HAP-1 (cell line): ENCODE measurements at regions not wholly inside any gene's neighbourhood (a gene's known extent, or its start where the extent isn't known, plus 50 kb on each side); places are given as distances from the start of the nearest gene placed in this dataset.

ENCODE experiments used
- DNase-seq, 2 experiments: peaks; one replicate each; pipeline ENCODE4 v3.0.0-alpha.2; 2016 to 2020; ENCODE audit warnings: low spot score in 2 of 2
- H3K27me3 ChIP-seq: fragments of 250-450 bp; sonication (Bioruptor Pico); 2 replicates; pipeline ENCODE4 v1.5.1; 2020; ENCODE audit warnings: low read depth, mild to moderate bottlenecking, moderate library complexity
- H3K36me3 ChIP-seq: fragments of 250-450 bp; sonication (Bioruptor Pico); replicated peaks from 2 replicates; pipeline ENCODE4 v1.5.1; 2020; ENCODE audit warnings: mild to moderate bottlenecking
- H3K4me1 ChIP-seq: fragments of 250-450 bp; sonication (Bioruptor Pico); 2 replicates; pipeline ENCODE4 v1.5.1; 2020; ENCODE audit warnings: mild to moderate bottlenecking
- H3K4me3 ChIP-seq: fragments of 250-450 bp; sonication (Bioruptor Pico); 2 replicates; pipeline ENCODE4 v1.5.1; 2020; ENCODE audit warnings: mild to moderate bottlenecking, moderate library complexity
- H3K9me3 ChIP-seq: fragments of 250-450 bp; sonication (Bioruptor Pico); 2 replicates; pipeline ENCODE4 v1.5.1; 2020; ENCODE audit warnings: mild to moderate bottlenecking, moderate library complexity
- in situ Hi-C: fragments of 300-500 bp; cut with MboI; formaldehyde crosslinking; loops from 3 replicates; pipeline ENCODE4 v1.14.3; 2020; ENCODE audit warnings: low sequenced_read_pairs, inconsistent platforms, mixed read lengths

DNA sequence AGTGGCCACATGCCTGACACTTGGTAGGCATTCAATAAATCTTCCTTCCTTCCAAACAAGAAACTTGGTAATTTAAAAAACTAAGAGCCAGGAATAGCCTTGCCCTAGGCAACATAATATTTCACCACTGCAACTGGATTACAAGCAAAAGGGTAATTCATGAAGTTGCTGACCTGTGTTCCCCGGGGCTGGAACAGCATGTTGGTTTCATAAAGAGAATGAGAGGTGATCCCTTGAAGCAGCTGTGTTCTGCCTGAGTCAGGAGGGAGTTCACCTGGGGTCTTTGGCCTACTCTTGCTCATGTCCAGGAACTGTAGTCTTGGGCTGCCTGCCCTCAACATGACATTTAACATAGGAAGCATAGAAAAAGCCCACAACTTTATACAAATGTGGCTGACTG is 329.0 kb upstream of the DAB1 start:
- no peaks in the 10 kb centered on the region for H3K4me1 ChIP-seq
- no peak overlapping the region for H3K4me3 ChIP-seq
- in situ Hi-C loops, result no loop called here
- no peaks in the 10 kb centered on the region for H3K36me3 ChIP-seq
- no peaks in the 10 kb centered on the region for H3K9me3 ChIP-seq
- H3K27me3 ChIP-seq, result no peaks in the 10 kb centered on the region
- no peak for DNase-seq

DNA sequence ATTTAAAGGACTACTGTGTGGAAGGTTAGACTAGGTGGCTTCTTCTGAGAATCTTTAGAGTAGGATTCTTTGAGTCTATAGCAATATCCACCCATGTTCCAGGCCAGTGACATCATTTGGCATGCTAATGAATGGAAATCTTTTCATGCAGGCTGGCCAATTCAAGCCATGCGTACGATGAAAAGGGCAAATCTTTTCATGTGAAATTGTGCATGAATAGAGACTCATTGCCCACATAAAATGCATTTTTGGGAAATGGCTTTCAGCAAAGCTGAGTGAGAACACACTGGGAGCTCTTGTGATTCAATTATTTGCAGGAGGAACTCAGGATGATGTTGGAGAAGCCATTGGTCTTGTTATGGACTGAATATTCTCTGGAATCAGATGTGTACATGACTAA is 324.9 kb upstream of the DAB1 start:
- Histone ChIP-seq H3K27me3 (no peaks in the 10 kb centered on the region), H3K9me3 (no peaks in the 10 kb centered on the region), H3K4me1 (no peaks in the 10 kb centered on the region), H3K4me3 (no peak overlapping the region), H3K36me3 (no peaks in the 10 kb centered on the region)
- in situ Hi-C loops, result no loop called here
- DNase-seq, result no peak

DNA sequence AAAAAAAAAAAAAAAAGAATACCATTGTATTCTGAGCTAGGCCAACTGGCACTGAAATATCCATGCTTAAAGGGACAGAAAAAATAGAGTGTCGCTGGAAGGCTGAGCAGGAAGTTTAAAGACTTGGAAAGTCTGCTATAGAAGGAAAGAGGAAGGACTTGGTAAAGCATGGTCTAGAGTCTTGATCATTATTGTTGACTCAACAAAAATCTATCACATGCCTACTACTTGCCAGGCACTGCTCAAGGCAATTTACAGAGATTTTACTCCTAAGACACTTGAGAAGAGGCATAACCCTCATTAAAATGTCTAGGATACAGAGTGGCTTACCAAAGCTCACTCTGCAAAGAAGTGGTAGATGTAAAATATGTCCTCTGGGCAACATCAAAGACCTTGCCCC is 324.0 kb upstream of the DAB1 start:
- in situ Hi-C loops, result no loop called here

DNA sequence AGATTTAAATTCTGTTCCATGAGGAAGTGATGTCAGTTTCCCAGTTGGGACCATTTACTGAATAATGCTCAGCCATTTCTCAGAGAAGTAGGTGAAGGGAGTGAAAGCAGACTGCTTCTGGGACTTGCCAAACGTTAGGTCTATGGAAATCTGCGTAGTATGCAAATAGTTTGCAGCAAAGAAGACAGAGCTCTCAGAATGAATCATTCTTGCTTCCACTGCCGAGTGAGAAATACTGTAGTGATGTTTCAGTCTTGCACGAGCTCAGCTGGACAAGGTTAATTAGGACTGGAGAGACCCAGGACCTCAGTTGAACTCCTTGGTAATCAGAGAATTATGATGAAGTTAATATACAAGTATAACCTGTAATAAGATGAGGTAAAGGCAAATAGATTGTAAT is 317.7 kb upstream of the DAB1 start:
- DNase-seq, result no peak

More for the DNA sequence above, 324.0 kb upstream of the DAB1 start:
- Histone ChIP-seq H3K36me3 (no peaks in the 10 kb centered on the region), H3K4me3 (no peak overlapping the region), H3K4me1 (no peaks in the 10 kb centered on the region), H3K9me3 (no peaks in the 10 kb centered on the region), H3K27me3 (no peaks in the 10 kb centered on the region)
- no peak for DNase-seq

DNA sequence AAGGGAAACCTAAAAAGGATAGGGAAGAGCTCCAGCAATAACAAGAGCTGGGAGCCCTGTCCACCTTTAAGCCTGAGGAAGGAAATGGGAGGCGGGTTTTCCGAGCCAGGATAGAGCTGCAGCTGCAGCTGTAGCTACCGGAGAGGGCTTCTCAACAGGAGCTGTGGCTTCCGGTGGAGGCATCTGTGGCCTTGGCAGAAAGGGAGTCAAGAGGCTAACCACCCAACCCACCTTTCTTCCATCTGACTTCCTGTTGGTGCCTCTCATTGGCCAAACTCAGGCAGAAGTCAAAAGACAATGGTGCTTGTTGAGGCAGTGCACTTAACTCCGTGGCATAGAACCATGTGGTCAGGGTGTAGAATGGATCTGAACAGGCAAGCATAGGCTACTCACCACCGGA is 313.1 kb upstream of the DAB1 start:
- Histone ChIP-seq H3K4me3 (no peak overlapping the region), H3K36me3 (no peaks in the 10 kb centered on the region), H3K4me1 (no peaks in the 10 kb centered on the region), H3K27me3 (no peaks in the 10 kb centered on the region), H3K9me3 (no peaks in the 10 kb centered on the region)
- DNase-seq, result no peak
- in situ Hi-C loops, result no loop called here

More for the DNA sequence above, 317.7 kb upstream of the DAB1 start:
- no peaks in the 10 kb centered on the region for H3K36me3 ChIP-seq
- no peaks in the 10 kb centered on the region for H3K27me3 ChIP-seq
- H3K9me3 ChIP-seq, result no peaks in the 10 kb centered on the region
- in situ Hi-C loops, result no loop called here
- no peaks in the 10 kb centered on the region for H3K4me1 ChIP-seq
- no peak overlapping the region for H3K4me3 ChIP-seq

DNA sequence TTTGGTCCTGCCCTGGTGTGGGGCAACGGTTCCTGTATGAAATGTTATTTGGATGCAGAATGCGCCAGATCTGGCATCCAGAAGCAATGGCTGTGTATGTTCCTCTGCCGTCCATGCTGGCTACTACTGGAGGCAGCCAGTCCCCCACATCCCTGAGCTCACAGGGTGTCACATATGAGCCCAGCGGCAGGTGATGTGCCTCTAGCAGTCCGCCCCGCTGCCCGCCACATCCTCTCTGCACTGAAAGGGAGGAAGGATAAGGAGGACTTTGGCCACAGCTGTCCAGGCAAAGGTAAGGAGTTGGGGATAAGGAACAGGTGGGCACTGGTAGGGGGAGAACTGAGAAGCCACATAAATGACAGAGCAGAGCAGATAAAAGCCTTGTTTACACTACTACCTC is 305.3 kb upstream of the DAB1 start:
- H3K4me3 ChIP-seq, result no peak overlapping the region
- in situ Hi-C loops, result no loop called here

DNA sequence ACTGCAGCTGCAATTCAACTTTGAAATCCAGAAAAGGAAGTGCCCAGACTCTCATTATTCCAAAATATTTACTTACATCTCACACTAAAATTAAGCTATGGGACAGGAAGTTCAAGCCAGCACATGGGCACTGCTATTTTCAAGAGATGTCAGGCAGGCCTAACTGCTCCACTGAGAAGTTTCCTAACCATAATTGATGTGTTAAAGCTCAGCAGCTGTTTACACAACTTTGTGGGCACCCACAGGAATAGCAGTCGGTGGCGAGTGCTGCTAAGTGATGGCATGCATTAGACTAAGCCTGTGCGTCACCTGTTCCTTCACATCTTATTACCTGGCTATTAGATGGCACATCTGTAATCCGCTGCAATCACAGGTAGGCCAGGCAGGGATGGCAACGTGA is 303.3 kb upstream of the DAB1 start:
- in situ Hi-C loops, result no loop called here
- Histone ChIP-seq H3K36me3 (no peaks in the 10 kb centered on the region), H3K4me1 (no peaks in the 10 kb centered on the region), H3K9me3 (no peaks in the 10 kb centered on the region), H3K4me3 (no peak overlapping the region), H3K27me3 (no peaks in the 10 kb centered on the region)
- no peak for DNase-seq

More for the DNA sequence above, 305.3 kb upstream of the DAB1 start:
- Histone ChIP-seq H3K9me3 (no peaks in the 10 kb centered on the region), H3K36me3 (no peaks in the 10 kb centered on the region), H3K27me3 (no peaks in the 10 kb centered on the region), H3K4me1 (no peaks in the 10 kb centered on the region)
- no peak for DNase-seq

DNA sequence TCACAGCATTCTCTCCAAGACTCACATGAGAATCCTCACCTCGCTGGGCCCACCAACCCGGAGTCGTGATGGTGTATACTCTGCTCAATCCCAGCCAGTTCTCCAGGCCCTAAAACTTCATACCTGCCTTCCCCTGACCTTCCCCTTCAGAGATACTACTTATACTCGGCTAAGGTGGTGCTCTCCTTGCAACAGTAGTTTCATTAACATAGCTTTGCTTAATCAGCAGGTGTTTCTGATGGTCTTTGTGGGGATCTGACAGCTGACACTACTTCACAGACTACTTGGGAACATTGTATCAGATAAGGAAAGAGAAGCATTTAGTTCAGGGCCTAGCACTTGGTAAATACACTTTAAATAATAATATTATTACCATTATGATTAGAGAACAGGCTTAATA is 301.5 kb upstream of the DAB1 start:
- in situ Hi-C loops, result no loop called here
- Histone ChIP-seq H3K4me1 (no peaks in the 10 kb centered on the region), H3K9me3 (no peaks in the 10 kb centered on the region), H3K27me3 (no peaks in the 10 kb centered on the region), H3K4me3 (no peak overlapping the region), H3K36me3 (no peaks in the 10 kb centered on the region)
- DNase-seq, result no peak

DNA sequence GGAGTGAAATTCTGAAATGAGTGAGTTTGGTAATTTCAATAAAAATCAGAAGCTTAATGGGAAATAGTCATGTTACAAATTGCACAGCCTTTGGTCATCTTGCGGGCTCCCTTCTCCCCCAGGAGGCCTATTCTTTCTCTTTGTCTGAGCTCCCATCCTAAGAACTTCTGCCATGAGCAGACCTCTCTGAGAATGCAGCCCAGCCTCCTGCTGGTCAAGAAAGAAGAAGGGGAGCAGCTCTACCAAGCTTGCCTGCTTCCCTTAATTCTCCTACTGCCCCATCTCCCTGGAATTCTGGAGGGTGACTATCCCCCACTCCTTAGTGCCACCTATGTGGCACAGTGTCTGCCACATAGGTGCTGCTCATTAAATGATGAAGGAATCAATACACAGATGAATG is 300.7 kb upstream of the DAB1 start:
- Histone ChIP-seq H3K4me1 (no peaks in the 10 kb centered on the region), H3K4me3 (no peak overlapping the region), H3K36me3 (no peaks in the 10 kb centered on the region), H3K9me3 (no peaks in the 10 kb centered on the region), H3K27me3 (no peaks in the 10 kb centered on the region)
- in situ Hi-C loops, result no loop called here
- no peak for DNase-seq

DNA sequence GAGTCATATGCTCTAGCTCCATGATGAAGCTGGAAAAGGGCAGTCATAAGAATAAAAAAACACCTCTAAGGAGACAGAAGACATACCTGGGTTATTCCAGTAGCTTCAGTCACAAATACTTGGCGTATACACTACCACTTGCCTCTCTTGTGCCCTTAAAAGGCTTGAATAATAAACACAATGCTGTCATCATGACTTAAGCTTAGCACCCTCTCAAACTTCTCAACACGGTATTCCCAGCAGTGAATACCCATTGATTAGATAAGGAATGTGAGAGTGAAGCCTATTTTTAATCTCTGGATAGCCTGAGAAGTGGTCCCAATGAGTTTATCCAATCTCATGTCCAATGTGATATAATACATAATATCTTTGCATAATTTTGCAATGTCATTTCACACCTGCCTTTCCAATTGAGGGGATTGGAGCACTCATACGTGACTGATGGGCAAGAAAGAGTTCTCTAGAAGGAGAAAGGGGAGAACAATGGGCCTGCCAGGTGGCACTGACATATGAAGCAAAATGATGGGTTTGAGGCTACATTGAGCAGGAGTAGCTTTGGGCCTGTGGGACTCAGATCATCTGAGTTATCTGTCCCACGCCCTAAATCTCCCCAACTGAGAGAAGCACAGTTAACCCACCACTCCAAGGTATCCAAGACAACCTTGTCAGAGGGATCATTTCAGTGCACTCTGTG is 298.6 kb upstream of the DAB1 start:
- H3K4me3 ChIP-seq, result no peak overlapping the region
- in situ Hi-C loops, result no loop called here
- no peaks in the 10 kb centered on the region for H3K4me1 ChIP-seq

DNA sequence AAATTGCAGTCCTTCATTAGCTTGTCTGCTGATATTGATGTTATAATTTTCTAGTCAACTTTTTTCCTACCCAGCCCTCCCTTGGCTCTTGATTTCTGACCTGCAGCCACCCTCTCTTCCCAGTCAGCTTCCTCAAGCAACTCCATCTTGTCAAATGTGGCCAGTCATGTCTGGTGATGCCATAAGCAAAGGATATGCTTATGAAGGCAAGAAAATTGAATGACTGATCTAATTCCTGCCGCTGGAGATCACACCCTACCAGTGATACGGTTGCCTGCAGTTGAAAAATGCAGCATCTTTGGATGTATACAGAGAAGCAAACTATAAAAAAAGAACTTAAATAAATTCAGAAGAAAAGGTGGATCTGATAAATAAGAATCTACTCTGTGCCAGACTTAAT is 297.1 kb upstream of the DAB1 start:
- no peaks in the 10 kb centered on the region for H3K27me3 ChIP-seq
- H3K36me3 ChIP-seq, result no peaks in the 10 kb centered on the region
- H3K4me1 ChIP-seq, result no peaks in the 10 kb centered on the region
- no peak overlapping the region for H3K4me3 ChIP-seq
- H3K9me3 ChIP-seq, result no peaks in the 10 kb centered on the region
- no peak for DNase-seq
- in situ Hi-C loops, result no loop called here

More for the DNA sequence above, 298.6 kb upstream of the DAB1 start:
- no peak for DNase-seq
- H3K36me3 ChIP-seq, result no peaks in the 10 kb centered on the region
- H3K27me3 ChIP-seq, result no peaks in the 10 kb centered on the region
- H3K9me3 ChIP-seq, result no peaks in the 10 kb centered on the region

DNA sequence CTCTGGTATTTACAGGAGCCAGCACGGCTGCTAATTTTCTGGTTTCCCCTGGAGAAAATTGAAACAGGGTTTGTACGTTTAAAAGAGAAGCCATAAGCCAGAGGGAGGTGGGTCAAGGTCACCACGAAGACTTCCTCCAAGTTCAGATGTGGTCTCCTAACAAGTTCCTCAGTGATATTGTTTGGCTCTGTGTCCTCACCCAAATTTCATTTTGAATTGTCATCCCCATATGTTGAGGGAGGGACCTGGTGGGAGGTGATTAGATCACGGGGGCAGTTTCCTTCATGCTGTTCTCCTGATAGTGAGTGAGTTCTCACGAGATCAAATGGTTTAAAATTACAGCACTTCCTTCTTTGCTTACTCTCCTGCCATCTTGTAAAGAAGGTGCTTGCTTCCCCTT is 295.4 kb upstream of the DAB1 start:
- in situ Hi-C loops, result no loop called here
- Histone ChIP-seq H3K4me1 (no peaks in the 10 kb centered on the region), H3K27me3 (no peaks in the 10 kb centered on the region), H3K9me3 (no peaks in the 10 kb centered on the region), H3K4me3 (no peak overlapping the region), H3K36me3 (no peaks in the 10 kb centered on the region)
- DNase-seq, result no peak

DNA sequence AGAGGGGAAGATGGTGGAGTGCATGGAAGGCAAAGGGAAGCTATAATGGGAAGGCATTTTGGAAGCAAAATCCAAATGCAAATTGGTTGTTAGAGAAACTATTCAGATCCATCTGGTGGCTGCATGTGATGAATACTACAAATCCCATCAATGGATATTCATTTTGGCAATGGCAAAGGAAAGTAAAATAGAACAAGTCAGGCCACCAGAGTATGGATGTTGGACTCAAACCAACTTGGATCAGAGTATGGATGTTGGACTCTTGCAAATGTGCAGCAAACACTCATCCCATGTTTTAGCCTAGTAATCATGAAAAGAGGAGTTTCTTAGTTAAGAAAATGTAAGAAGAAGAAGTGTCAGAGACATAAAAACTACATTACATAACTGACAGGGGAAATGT is 289.6 kb upstream of the DAB1 start:
- H3K9me3 ChIP-seq, result no peaks in the 10 kb centered on the region
- no peaks in the 10 kb centered on the region for H3K36me3 ChIP-seq
- peaks cover 2% of the 10 kb centered on the region; the same call in 1 of the 2 replicates for H3K27me3 ChIP-seq
- H3K4me3 ChIP-seq, result no peak overlapping the region
- in situ Hi-C loops, result no loop called here
- no peaks in the 10 kb centered on the region for H3K4me1 ChIP-seq
- DNase-seq, result no peak

DNA sequence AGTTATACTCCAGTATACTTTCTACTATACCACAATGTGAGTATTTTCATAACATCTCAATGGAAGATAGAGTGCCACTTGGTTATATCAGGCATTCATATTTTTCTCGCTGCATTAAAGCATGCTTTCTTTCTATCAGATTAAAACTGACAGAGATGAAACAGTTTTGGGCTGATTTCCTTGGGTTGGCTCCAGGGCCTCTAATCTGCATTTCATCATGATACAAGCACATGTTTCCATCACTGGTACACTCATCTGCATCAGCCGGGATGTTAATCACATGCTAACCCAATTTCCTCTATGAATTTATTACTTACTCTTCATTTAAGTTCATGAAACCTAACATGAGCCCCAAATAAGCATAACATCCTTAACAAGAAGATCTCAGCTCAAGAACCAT is 289.0 kb upstream of the DAB1 start:
- Histone ChIP-seq H3K4me1 (no peaks in the 10 kb centered on the region), H3K9me3 (no peaks in the 10 kb centered on the region), H3K4me3 (no peak overlapping the region), H3K27me3 (peaks cover 2% of the 10 kb centered on the region; the same call in 1 of the 2 replicates), H3K36me3 (no peaks in the 10 kb centered on the region)
- DNase-seq, result no peak
- in situ Hi-C loops, result no loop called here

DNA sequence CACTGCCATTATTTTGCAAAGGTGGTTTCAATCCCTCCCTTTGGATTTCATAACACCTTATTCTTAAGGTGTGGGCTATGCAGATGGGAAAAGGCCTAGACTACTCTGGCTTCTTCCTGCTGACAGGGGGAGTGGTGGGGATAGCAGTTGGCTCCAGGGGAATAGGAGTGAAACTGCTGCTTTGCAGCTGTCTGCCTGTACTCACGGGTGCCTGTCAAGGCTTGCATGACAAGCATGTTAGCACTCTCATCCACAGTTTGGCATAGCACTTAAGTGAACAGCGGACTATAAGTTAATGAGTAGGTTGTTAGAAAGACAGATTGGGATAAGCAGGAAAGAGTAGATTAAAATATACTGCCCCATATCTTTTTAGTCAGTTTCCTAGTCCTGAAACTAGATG is 287.5 kb upstream of the DAB1 start:
- in situ Hi-C loops, result no loop called here
- no peaks in the 10 kb centered on the region for H3K9me3 ChIP-seq

More for the DNA sequence above, 287.5 kb upstream of the DAB1 start:
- Histone ChIP-seq H3K36me3 (no peaks in the 10 kb centered on the region), H3K4me1 (no peaks in the 10 kb centered on the region), H3K4me3 (no peak overlapping the region), H3K27me3 (peaks cover 2% of the 10 kb centered on the region; the same call in 1 of the 2 replicates)
- no peak for DNase-seq
